DOHH2 (cell line): ENCODE measurements at regions not wholly inside any gene's neighbourhood (a gene's known extent, or its start where the extent isn't known, plus 50 kb on each side); places are given as distances from the start of the nearest gene placed in this dataset.

Experiments
- H3F3A ChIP-seq: fragments of 200-600 bp; sonication (generic), shearing (Covaris generic); 2 replicates; pipeline ENCODE4 v1.6.0; 2016; ENCODE audit warnings: antibody characterized with exemption, mild to moderate bottlenecking; ENCODE audit not compliant: control insufficient read depth, insufficient read depth
- H3K27ac ChIP-seq: fragments of 200-600 bp; sonication (generic); 2 replicates; pipeline ENCODE4 v1.5.1; 2014; ENCODE audit warnings: low read depth, mild to moderate bottlenecking, low read length, moderate library complexity
- H3K27me3 ChIP-seq: fragments of 200-600 bp; sonication (generic); 2 replicates; pipeline ENCODE4 v1.6.1; 2014; ENCODE audit warnings: mild to moderate bottlenecking, low read length, mixed read lengths; ENCODE audit not compliant: control insufficient read depth
- H3K36me3 ChIP-seq: fragments of 200-600 bp; sonication (generic); 2 replicates; pipeline ENCODE4 v1.6.1; 2014; ENCODE audit warnings: mild to moderate bottlenecking, low read length, moderate library complexity, mixed read lengths; ENCODE audit not compliant: control insufficient read depth
- H3K4me1 ChIP-seq: fragments of 200-600 bp; sonication (generic); 2 replicates; pipeline ENCODE4 v1.6.1; 2014; ENCODE audit warnings: mild to moderate bottlenecking, low read length, mixed read lengths; ENCODE audit not compliant: control insufficient read depth
- H3K4me2 ChIP-seq: fragments of 200-600 bp; sonication (generic); 2 replicates; pipeline ENCODE4 v1.6.0; 2014; ENCODE audit warnings: mild to moderate bottlenecking, low read length, moderate library complexity
- H3K4me3 ChIP-seq: fragments of 200-600 bp; sonication (generic); 2 replicates; pipeline ENCODE4 v1.5.1; 2014; ENCODE audit warnings: mild to moderate bottlenecking, low read length, mixed read lengths
- H3K79me2 ChIP-seq: fragments of 200-600 bp; sonication (generic); 2 replicates; pipeline ENCODE4 v1.6.1; 2014; ENCODE audit warnings: mild to moderate bottlenecking, low read length, mixed read lengths; ENCODE audit not compliant: control insufficient read depth
- H3K9me2 ChIP-seq: fragments of 200-600 bp; sonication (generic); replicated peaks from 2 replicates; pipeline ENCODE4 v1.6.1; 2014; ENCODE audit warnings: mild to moderate bottlenecking, low read length, mixed read lengths; ENCODE audit not compliant: control insufficient read depth
- H3K9me3 ChIP-seq: fragments of 200-600 bp; sonication (generic); 2 replicates; pipeline ENCODE4 v1.6.1; 2014; ENCODE audit warnings: antibody characterized with exemption, low read length, mixed read lengths; ENCODE audit not compliant: control insufficient read depth, insufficient read depth
- H4K20me1 ChIP-seq: fragments of 200-600 bp; sonication (generic); 2 replicates; pipeline ENCODE4 v1.6.0; 2014; ENCODE audit warnings: low read depth, mild to moderate bottlenecking, antibody characterized with exemption, low read length, moderate library complexity; ENCODE audit not compliant: control insufficient read depth, insufficient read depth
- CTCF ChIP-seq: fragments of 200-600 bp; sonication (generic); IDR thresholded peaks from one replicate; pipeline ENCODE4 v1.5.1; 2014; ENCODE audit warnings: antibody characterized with exemption, mild to moderate bottlenecking, low read depth, low read length; ENCODE audit not compliant: poor library complexity, severe bottlenecking
- EZH2phosphoT487 ChIP-seq: fragments of 200-600 bp; sonication (generic); IDR thresholded peaks from 2 replicates; pipeline ENCODE4 v1.6.1; 2017; ENCODE audit warnings: borderline replicate concordance, mild to moderate bottlenecking, antibody characterized with exemption, low read length, moderate library complexity, mixed read lengths

- H3K4me1 ChIP-seq, result no peaks in the 10 kb centered on the region
- H3K27ac ChIP-seq, result no peak overlapping the region
- H3K36me3 ChIP-seq, result no peaks in the 10 kb centered on the region
- no peaks in the 10 kb centered on the region for H3K9me2 ChIP-seq
- no peak overlapping the region for H3K4me2 ChIP-seq
- H3K79me2 ChIP-seq, result no peaks in the 10 kb centered on the region
- no peaks in the 10 kb centered on the region for H3K27me3 ChIP-seq
- no peaks in the 10 kb centered on the region for H4K20me1 ChIP-seq
- TF ChIP-seq CTCF (no peak), EZH2phosphoT487 (no peak)
- H3K9me3 ChIP-seq, result peaks cover 3% of the 10 kb centered on the region; the same call in 1 of the 2 replicates
- H3K4me3 ChIP-seq, result no peak overlapping the region
- no peaks in the 10 kb centered on the region for H3F3A ChIP-seq
Observed at GRCh38 chr19:28553764-28554163, 659.2 kb downstream of the UQCRFS1 start.

- Histone ChIP-seq H3K27me3 (no peaks in the 10 kb centered on the region), H3K9me2 (no peaks in the 10 kb centered on the region), H4K20me1 (no peaks in the 10 kb centered on the region), H3K4me1 (no peaks in the 10 kb centered on the region), H3K4me2 (no peak overlapping the region), H3K9me3 (peaks cover 3% of the 10 kb centered on the region; the same call in 1 of the 2 replicates), H3K27ac (no peak overlapping the region), H3K4me3 (no peak overlapping the region), H3F3A (no peaks in the 10 kb centered on the region), H3K36me3 (no peaks in the 10 kb centered on the region), H3K79me2 (no peaks in the 10 kb centered on the region)
- TF ChIP-seq EZH2phosphoT487 (no peak), CTCF (no peak)
Observed at GRCh38 chr19:28553005-28553404, 659.9 kb downstream of the UQCRFS1 start.

- peaks cover 3% of the 10 kb centered on the region; the same call in 1 of the 2 replicates for H3K9me3 ChIP-seq
- no peaks in the 10 kb centered on the region for H4K20me1 ChIP-seq
- no peak for TF ChIP-seq EZH2phosphoT487
- no peak for TF ChIP-seq CTCF
- H3K4me3 ChIP-seq, result no peak overlapping the region
- H3K9me2 ChIP-seq, result no peaks in the 10 kb centered on the region
- H3K27me3 ChIP-seq, result no peaks in the 10 kb centered on the region
- H3K4me2 ChIP-seq, result no peak overlapping the region
- no peaks in the 10 kb centered on the region for H3K4me1 ChIP-seq
- H3K27ac ChIP-seq, result no peak overlapping the region
- no peaks in the 10 kb centered on the region for H3K79me2 ChIP-seq
- H3K36me3 ChIP-seq, result no peaks in the 10 kb centered on the region
- H3F3A ChIP-seq, result no peaks in the 10 kb centered on the region
Observed at GRCh38 chr19:28549680-28550277, 663.2 kb downstream of the UQCRFS1 start.
